Vagina (tissue), 2 donors: ENCODE measurements at regions not wholly inside any gene's neighbourhood (a gene's known extent, or its start where the extent isn't known, plus 50 kb on each side); places are given as distances from the start of the nearest gene placed in this dataset.

ENCODE experiments used
- DNase-seq, 2 donors: peaks; one replicate each; pipeline ENCODE4 v3.0.0-alpha.2; 2017; ENCODE audit errors: extremely low spot score in 2 of 2
- H3K27ac ChIP-seq: fragments of 200-600 bp; sonication (generic); one replicate; pipeline ENCODE4 v1.5.1; 2019
- H3K27me3 ChIP-seq: fragments of 200-600 bp; sonication (generic); one replicate; pipeline ENCODE4 v1.5.1; 2019
- H3K36me3 ChIP-seq, 2 donors: fragments of 200-600 bp; sonication (generic); one replicate each; pipeline ENCODE4 v1.5.1; 2017 to 2019
- H3K4me1 ChIP-seq: fragments of 200-600 bp; sonication (generic); one replicate; pipeline ENCODE4 v1.5.1; 2019
- H3K4me3 ChIP-seq, 2 donors: fragments of 200-600 bp; sonication (generic); 1 replicate in 1 of 2; 2 replicates in 1 of 2; pipeline ENCODE4 v1.5.1; 2016 to 2019
- H3K9me3 ChIP-seq: fragments of 200-600 bp; sonication (generic); one replicate; pipeline ENCODE4 v1.5.1; 2019
- CTCF ChIP-seq, 3 experiments: fragments of 450-650 bp in 2 of 3; fragments of 200-600 bp in 1 of 3; sonication (generic) in 1 of 3; IDR thresholded peaks; one replicate each; pipeline ENCODE4 v1.5.1; 2017 to 2019; ENCODE audit warnings: antibody characterized with exemption in 3 of 3, mild to moderate bottlenecking in 2 of 3, moderate library complexity in 2 of 3
- POLR2A ChIP-seq, 2 donors: fragments of 450-650 bp; IDR thresholded peaks; one replicate each; pipeline ENCODE4 v1.6.1; 2017; ENCODE audit warnings: antibody characterized with exemption in 2 of 2, mild to moderate bottlenecking in 2 of 2, moderate library complexity in 2 of 2
- POLR2AphosphoS5 ChIP-seq, 2 donors: sonication (generic); formaldehyde crosslinking; IDR thresholded peaks; one replicate each; pipeline ENCODE4 v1.9.0; 2017; ENCODE audit warnings: antibody characterized with exemption in 2 of 2, mild to moderate bottlenecking in 2 of 2, low read depth in 1 of 2; ENCODE audit not compliant: insufficient read depth in 1 of 2
- intact Hi-C: fragments of 100-400 bp; cut with DNase I; formaldehyde crosslinking; loops from one replicate; pipeline ENCODE4 v1.15.1; 2023

GRCh38 chr15:29942143-29942542 lies 119.9 kb upstream of the TJP1 start:
- intact Hi-C loops, result no loop called here
- H3K27me3 ChIP-seq, result no peaks in the 10 kb centered on the region
- no peaks in the 10 kb centered on the region for H3K9me3 ChIP-seq
- H3K27ac ChIP-seq, result no peak overlapping the region
- no peak for DNase-seq
- no peaks in the 10 kb centered on the region for H3K4me1 ChIP-seq
- TF ChIP-seq CTCF (IDR thresholded peaks at IDR 0.05), result no peak
- TF ChIP-seq POLR2AphosphoS5 (IDR thresholded peaks at IDR 0.05; ENCODE audit: insufficient read depth in 1 of 2, low read depth in 1 of 2), result no peak
- no peak for TF ChIP-seq POLR2A (IDR thresholded peaks at IDR 0.05)
- no peak overlapping the region for H3K4me3 ChIP-seq
- H3K36me3 ChIP-seq, result no peaks in the 10 kb centered on the region

GRCh38 chr15:29939404-29939803 lies 117.1 kb upstream of the TJP1 start:
- no peak overlapping the region for H3K27ac ChIP-seq
- no peaks in the 10 kb centered on the region for H3K4me1 ChIP-seq
- H3K27me3 ChIP-seq, result no peaks in the 10 kb centered on the region
- no peaks in the 10 kb centered on the region for H3K9me3 ChIP-seq
- intact Hi-C loops, result no loop called here
- TF ChIP-seq POLR2A (IDR thresholded peaks at IDR 0.05), result no peak
- TF ChIP-seq CTCF (IDR thresholded peaks at IDR 0.05), result no peak
- no peak for TF ChIP-seq POLR2AphosphoS5 (IDR thresholded peaks at IDR 0.05; ENCODE audit: insufficient read depth in 1 of 2, low read depth in 1 of 2)
- no peaks in the 10 kb centered on the region for H3K36me3 ChIP-seq
- no peak for DNase-seq
- no peak overlapping the region for H3K4me3 ChIP-seq

GRCh38 chr15:29938361-29939335 lies 116.4 kb upstream of the TJP1 start:
- Histone ChIP-seq H3K27me3 (no peaks in the 10 kb centered on the region), H3K4me1 (no peaks in the 10 kb centered on the region), H3K36me3 (no peaks in the 10 kb centered on the region), H3K4me3 (no peak overlapping the region), H3K9me3 (no peaks in the 10 kb centered on the region), H3K27ac (no peak overlapping the region)
- intact Hi-C loops, result no loop called here
- TF ChIP-seq POLR2A (IDR thresholded peaks at IDR 0.05), result no peak
- TF ChIP-seq CTCF (IDR thresholded peaks at IDR 0.05), result no peak
- TF ChIP-seq POLR2AphosphoS5 (IDR thresholded peaks at IDR 0.05; ENCODE audit: insufficient read depth in 1 of 2, low read depth in 1 of 2), result no peak
- DNase-seq, result no peak

- Histone ChIP-seq H3K27ac (no peak overlapping the region), H3K4me3 (no peak overlapping the region), H3K9me3 (no peaks in the 10 kb centered on the region), H3K4me1 (no peaks in the 10 kb centered on the region), H3K36me3 (no peaks in the 10 kb centered on the region), H3K27me3 (no peaks in the 10 kb centered on the region)
- intact Hi-C loops, result no loop called here
- no peak for DNase-seq
- TF ChIP-seq POLR2A (IDR thresholded peaks at IDR 0.05), result no peak
- TF ChIP-seq POLR2AphosphoS5 (IDR thresholded peaks at IDR 0.05; ENCODE audit: insufficient read depth in 1 of 2, low read depth in 1 of 2), result no peak
- no peak for TF ChIP-seq CTCF (IDR thresholded peaks at IDR 0.05)
Measured at GRCh38 chr15:29937956-29938355, 115.7 kb upstream of the TJP1 start.
